Naive B cell (primary cell): ENCODE measurements at regions not wholly inside any gene's neighbourhood (a gene's known extent, or its start where the extent isn't known, plus 50 kb on each side); places are given as distances from the start of the nearest gene placed in this dataset.

ENCODE experiments used
- ATAC-seq, 2 donors: fragments of 150-1000 bp; cut with Tn5 transposase; 2 replicates each; pipeline ENCODE4 v1.10.0; 2021; ENCODE audit warnings: low read depth in 2 of 2, mild to moderate bottlenecking in 2 of 2, moderate library complexity in 2 of 2
- DNase-seq: peaks from one replicate; pipeline ENCODE4 v3.0.0; 2022
- H3K27ac Mint-ChIP-seq, 6 donors: one replicate each; pipeline ENCODE4 v1.8.0; 2020 to 2022; ENCODE audit warnings: mild to moderate bottlenecking in 6 of 6, mixed read lengths in 6 of 6, moderate library complexity in 5 of 6, inconsistent platforms in 2 of 6
- H3K27me3 Mint-ChIP-seq, 3 donors: one replicate each; pipeline ENCODE4 v1.8.0; 2021 to 2022; ENCODE audit warnings: mixed read lengths in 3 of 3, mild to moderate bottlenecking in 1 of 3
- H3K36me3 Mint-ChIP-seq, 2 donors: one replicate each; pipeline ENCODE4 v1.8.0; 2020 to 2022; ENCODE audit warnings: mixed read lengths in 2 of 2, inconsistent platforms in 1 of 2, mild to moderate bottlenecking in 1 of 2
- H3K4me1 Mint-ChIP-seq, 3 donors: one replicate each; pipeline ENCODE4 v1.8.0; 2020 to 2022; ENCODE audit warnings: mixed read lengths in 3 of 3, inconsistent platforms in 1 of 3, mild to moderate bottlenecking in 1 of 3, moderate library complexity in 1 of 3
- H3K4me3 Mint-ChIP-seq, 8 donors: one replicate each; pipeline ENCODE4 v1.8.0; 2020 to 2022; ENCODE audit warnings: mild to moderate bottlenecking in 8 of 8, mixed read lengths in 8 of 8, moderate library complexity in 8 of 8, inconsistent platforms in 2 of 8
- H3K9me3 Mint-ChIP-seq, 7 donors: one replicate each; pipeline ENCODE4 v1.8.0; 2020 to 2022; ENCODE audit warnings: mixed read lengths in 7 of 7, mild to moderate bottlenecking in 5 of 7, inconsistent platforms in 2 of 7, moderate library complexity in 1 of 7

- H3K27ac Mint-ChIP-seq: no peak overlapping the region
- no peak overlapping the region for H3K4me3 Mint-ChIP-seq
- DNase-seq (no peak), ATAC-seq (no peak)
- no peaks in the 10 kb centered on the region for H3K9me3 Mint-ChIP-seq
- no peaks in the 10 kb centered on the region for H3K36me3 Mint-ChIP-seq
- H3K27me3 Mint-ChIP-seq: peaks cover 12 to 27% (median 17%) of the 10 kb centered on the region in 3 donors
- H3K4me1 Mint-ChIP-seq: peaks cover 0 to 3% (median 2%) of the 10 kb centered on the region in 3 donors
Measured at GRCh38 chr5:88393716-88394535, 125.3 kb upstream of the TMEM161B start.

GRCh38 chr5:88393042-88393441 is 124.4 kb upstream of the TMEM161B start:
- H3K4me1 Mint-ChIP-seq: peaks cover 0 to 3% (median 2%) of the 10 kb centered on the region in 3 donors
- ATAC-seq: no peak
- DNase-seq: no peak
- H3K4me3 Mint-ChIP-seq: no peak overlapping the region
- no peak overlapping the region for H3K27ac Mint-ChIP-seq
- no peaks in the 10 kb centered on the region for H3K36me3 Mint-ChIP-seq
- H3K9me3 Mint-ChIP-seq: peaks cover 0 to 3% (median 0%) of the 10 kb centered on the region in 7 donors
- peaks cover 20 to 30% (median 25%) of the 10 kb centered on the region in 3 donors for H3K27me3 Mint-ChIP-seq

DNA sequence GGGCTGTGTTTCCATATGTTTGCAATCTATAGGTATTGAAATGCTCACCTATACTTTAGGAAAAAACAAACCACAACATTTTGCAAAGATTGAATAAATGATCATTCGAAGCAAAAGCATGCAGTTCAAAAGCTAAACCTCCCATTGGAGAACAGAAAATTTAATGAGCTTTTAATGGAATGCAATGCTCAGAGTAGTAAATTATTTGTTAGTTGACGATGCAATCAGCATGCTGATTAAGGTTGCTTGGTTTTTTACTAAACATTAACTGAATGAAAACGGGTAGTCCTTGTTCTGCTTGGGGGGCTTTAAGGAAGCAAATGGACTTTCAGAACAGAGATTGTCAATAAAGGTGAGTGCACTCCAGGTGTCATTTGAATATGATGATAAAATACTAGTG is 123.3 kb upstream of the TMEM161B start:
- no peak overlapping the region for H3K4me3 Mint-ChIP-seq
- H3K27ac Mint-ChIP-seq: no peak overlapping the region
- DNase-seq (no peak), ATAC-seq (no peak)
- no peaks in the 10 kb centered on the region for H3K4me1 Mint-ChIP-seq
- peaks cover 0 to 3% (median 0%) of the 10 kb centered on the region in 7 donors for H3K9me3 Mint-ChIP-seq
- peaks cover 0 to 4% of the 10 kb centered on the region in 2 donors for H3K36me3 Mint-ChIP-seq
- peaks cover 22 to 30% (median 24%) of the 10 kb centered on the region in 3 donors for H3K27me3 Mint-ChIP-seq

DNA sequence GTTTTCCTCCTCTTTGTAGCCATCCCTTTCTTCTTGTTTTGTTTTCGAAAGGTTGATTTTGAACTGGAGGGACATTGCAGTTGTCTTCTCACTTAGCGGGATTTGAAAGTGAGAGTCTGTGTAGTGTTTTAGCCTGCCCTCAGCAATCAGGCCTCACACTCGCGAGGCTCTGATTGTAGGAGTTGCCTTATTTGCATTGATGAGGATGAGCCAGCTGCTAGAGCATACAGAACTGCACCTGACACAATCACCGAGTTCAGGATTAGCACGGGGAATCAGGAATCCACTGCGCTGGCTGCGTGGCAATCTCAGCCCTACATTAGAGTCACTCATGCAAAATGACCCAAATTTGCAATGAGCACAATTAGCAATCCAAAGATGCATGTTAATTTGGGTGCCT is 122.5 kb upstream of the TMEM161B start:
- H3K9me3 Mint-ChIP-seq: peaks cover 0 to 3% (median 0%) of the 10 kb centered on the region in 7 donors
- H3K4me1 Mint-ChIP-seq: no peaks in the 10 kb centered on the region
- DNase-seq: no peak
- peaks cover 17 to 24% (median 17%) of the 10 kb centered on the region in 3 donors for H3K27me3 Mint-ChIP-seq
- H3K36me3 Mint-ChIP-seq: peaks cover 0 to 4% of the 10 kb centered on the region in 2 donors
- no peak overlapping the region for H3K27ac Mint-ChIP-seq
- no peak for ATAC-seq
- no peak overlapping the region for H3K4me3 Mint-ChIP-seq

DNA sequence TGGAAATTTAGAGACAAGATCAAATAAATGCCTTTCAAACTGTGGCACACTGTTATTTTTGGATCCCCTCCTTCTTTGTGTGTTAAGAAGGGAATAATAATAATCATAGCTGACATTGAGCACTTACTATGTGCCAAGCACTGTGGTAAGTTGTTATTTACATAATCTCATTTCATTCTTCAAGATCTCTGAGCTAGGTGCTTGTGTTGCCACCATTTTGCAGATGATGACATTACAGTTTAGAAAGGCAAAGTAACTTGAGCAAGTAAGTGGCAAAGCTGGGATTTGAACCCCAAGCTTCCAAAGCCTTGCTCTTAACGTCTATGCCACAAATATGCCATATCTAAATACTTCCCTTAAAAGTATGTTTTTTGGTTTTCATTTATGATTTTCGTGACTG is 121.8 kb upstream of the TMEM161B start:
- H3K27ac Mint-ChIP-seq: no peak overlapping the region
- H3K27me3 Mint-ChIP-seq: peaks cover 15 to 22% (median 16%) of the 10 kb centered on the region in 3 donors
- DNase-seq: no peak
- peaks cover 0 to 3% (median 0%) of the 10 kb centered on the region in 7 donors for H3K9me3 Mint-ChIP-seq
- no peak for ATAC-seq
- peaks cover 0 to 4% of the 10 kb centered on the region in 2 donors for H3K36me3 Mint-ChIP-seq
- H3K4me3 Mint-ChIP-seq: no peak overlapping the region
- H3K4me1 Mint-ChIP-seq: no peaks in the 10 kb centered on the region

DNA sequence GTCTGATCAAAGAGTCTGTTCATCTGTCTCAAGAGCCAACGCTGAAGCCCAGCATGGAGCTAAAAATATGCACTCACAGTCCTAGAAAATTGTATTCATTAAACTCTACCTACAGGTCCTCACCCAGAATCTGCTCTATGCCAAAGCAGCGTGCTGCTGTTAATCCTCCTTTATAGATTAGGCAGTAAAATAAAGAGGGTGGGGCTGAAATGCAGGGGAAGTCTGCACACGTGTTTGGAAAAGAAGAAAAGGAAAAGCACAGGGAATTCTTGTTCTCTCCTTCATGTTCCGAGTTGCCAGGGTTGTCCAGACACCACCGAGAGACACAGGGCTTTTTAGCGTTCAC is 121.4 kb upstream of the TMEM161B start:
- peaks cover 0 to 3% (median 0%) of the 10 kb centered on the region in 7 donors for H3K9me3 Mint-ChIP-seq
- peaks cover 0 to 4% of the 10 kb centered on the region in 2 donors for H3K36me3 Mint-ChIP-seq
- H3K27me3 Mint-ChIP-seq: peaks cover 15 to 22% (median 16%) of the 10 kb centered on the region in 3 donors
- H3K4me3 Mint-ChIP-seq: no peak overlapping the region
- no peak for ATAC-seq
- no peaks in the 10 kb centered on the region for H3K4me1 Mint-ChIP-seq
- DNase-seq: no peak
- no peak overlapping the region for H3K27ac Mint-ChIP-seq

DNA sequence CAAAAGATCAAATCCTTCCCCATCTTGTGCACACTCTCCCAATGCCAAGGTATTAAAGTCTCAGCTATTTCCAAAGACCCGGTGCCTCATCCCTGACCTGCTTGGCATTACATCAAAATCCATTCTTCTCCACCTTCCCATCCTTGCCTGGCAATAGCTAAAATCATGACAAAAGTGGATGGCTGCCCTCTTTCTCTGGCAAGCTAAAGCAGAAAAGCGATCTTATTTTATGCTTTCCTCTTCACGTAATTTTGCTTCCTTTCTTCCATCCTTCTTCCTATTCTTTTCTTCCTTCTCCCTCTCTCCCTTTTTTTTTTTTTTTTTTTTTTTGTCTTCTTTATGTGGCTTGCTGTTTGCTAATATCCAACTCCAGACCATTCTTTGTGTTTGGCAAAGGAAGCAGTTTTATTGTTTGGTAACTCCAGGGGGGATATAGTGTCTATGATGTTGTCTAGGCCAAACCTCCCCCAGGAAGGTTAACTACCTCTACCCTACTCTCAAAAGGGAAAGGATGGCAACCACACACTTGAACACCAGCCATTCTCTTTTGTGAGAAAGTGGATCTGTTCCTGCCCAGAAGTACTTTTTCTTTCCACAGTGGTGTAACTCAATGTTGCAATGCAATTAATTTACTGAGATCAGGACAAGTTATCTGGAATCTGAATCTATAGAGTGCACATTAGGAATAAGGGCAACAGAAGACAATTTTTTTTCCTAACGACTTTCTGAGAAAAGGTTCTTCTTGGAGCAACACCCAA is 120.9 kb upstream of the TMEM161B start:
- Mint-ChIP-seq H3K27ac (no peak overlapping the region), H3K27me3 (peaks cover 15 to 22% (median 16%) of the 10 kb centered on the region in 3 donors), H3K4me3 (no peak overlapping the region), H3K36me3 (peaks cover 0 to 4% of the 10 kb centered on the region in 2 donors), H3K4me1 (no peaks in the 10 kb centered on the region), H3K9me3 (peaks cover 0 to 3% (median 0%) of the 10 kb centered on the region in 7 donors)
- no peak for ATAC-seq
- DNase-seq: no peak

DNA sequence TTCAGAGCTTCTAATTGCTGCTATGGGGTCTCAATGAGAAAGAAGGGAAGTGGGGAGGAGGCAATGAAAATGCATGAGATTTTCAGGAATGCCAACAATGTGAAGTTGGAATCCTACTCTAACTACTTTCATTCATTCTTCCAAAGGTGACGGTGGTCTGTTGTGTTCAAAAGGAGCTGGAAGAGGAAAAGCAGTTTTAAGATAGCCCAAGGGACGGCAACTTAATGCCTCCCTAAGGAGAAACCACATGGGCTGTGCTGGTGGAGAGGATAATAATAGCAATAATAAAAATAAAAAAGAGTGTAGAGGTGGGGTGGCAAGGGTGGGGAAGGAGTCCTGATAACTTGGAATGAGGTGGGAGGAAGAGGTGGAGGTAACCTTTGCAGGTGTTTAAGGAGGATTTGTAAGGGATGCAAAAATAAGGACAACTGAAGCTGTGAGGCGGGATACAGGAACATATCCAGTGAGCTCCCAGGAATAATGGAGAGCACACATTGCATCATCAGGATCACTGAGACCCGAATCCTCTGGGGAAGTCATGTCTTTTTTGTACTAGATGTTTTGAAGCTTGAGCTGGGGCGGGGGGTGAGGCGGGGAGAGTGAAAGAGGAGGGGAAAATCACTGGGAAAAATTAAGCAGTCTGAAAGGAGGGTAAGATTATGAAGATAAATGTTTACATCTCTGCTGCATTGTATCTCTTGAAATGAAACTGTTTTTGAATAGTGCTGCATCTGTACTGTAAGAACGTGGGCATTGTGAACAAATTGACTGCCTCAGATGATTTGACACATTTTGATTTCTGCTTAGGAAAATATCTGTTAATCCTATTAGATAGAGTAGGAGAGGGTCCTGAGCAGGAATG is 120.1 kb upstream of the TMEM161B start:
- ATAC-seq (no peak), DNase-seq (no peak)
- H3K9me3 Mint-ChIP-seq: peaks cover 0 to 3% (median 0%) of the 10 kb centered on the region in 7 donors
- no peak overlapping the region for H3K27ac Mint-ChIP-seq
- H3K4me3 Mint-ChIP-seq: no peak overlapping the region
- peaks cover 0 to 4% of the 10 kb centered on the region in 2 donors for H3K36me3 Mint-ChIP-seq
- no peaks in the 10 kb centered on the region for H3K4me1 Mint-ChIP-seq
- H3K27me3 Mint-ChIP-seq: peaks cover 15 to 22% (median 16%) of the 10 kb centered on the region in 3 donors

DNA sequence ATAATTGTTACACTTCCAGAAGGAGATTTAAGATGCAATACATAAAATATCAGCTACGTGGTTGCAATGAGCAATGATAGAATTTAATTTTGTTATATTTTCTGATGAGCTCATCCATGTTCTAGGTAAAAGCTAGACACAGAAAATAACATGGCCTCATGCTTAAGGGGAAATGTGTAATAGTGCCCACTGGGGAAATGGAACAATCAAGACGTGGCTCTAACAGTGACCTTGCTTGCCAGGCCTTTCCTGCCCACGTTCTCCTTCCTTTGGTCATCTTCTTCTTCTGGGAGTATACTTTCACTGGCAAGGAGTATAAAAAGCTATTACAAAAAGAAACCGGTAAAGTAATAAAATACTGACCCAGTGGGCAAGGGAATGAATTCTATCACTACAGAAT is 116.2 kb upstream of the TMEM161B start:
- H3K4me3 Mint-ChIP-seq: no peak overlapping the region
- H3K9me3 Mint-ChIP-seq: peaks cover 0 to 4% (median 0%) of the 10 kb centered on the region in 7 donors
- H3K36me3 Mint-ChIP-seq: peaks cover 0 to 4% of the 10 kb centered on the region in 2 donors
- ATAC-seq (no peak), DNase-seq (no peak)
- H3K4me1 Mint-ChIP-seq: no peaks in the 10 kb centered on the region
- H3K27ac Mint-ChIP-seq: no peak overlapping the region
- H3K27me3 Mint-ChIP-seq: peaks cover 19 to 27% (median 23%) of the 10 kb centered on the region in 3 donors

- Mint-ChIP-seq H3K27ac (no peak overlapping the region), H3K4me3 (no peak overlapping the region), H3K9me3 (peaks cover 0 to 4% (median 0%) of the 10 kb centered on the region in 7 donors), H3K4me1 (no peaks in the 10 kb centered on the region), H3K36me3 (no peaks in the 10 kb centered on the region), H3K27me3 (peaks cover 5 to 9% (median 8%) of the 10 kb centered on the region in 3 donors)
- ATAC-seq (no peak), DNase-seq (no peak)
Measured at GRCh38 chr5:88380332-88380731, 111.7 kb upstream of the TMEM161B start.

DNA sequence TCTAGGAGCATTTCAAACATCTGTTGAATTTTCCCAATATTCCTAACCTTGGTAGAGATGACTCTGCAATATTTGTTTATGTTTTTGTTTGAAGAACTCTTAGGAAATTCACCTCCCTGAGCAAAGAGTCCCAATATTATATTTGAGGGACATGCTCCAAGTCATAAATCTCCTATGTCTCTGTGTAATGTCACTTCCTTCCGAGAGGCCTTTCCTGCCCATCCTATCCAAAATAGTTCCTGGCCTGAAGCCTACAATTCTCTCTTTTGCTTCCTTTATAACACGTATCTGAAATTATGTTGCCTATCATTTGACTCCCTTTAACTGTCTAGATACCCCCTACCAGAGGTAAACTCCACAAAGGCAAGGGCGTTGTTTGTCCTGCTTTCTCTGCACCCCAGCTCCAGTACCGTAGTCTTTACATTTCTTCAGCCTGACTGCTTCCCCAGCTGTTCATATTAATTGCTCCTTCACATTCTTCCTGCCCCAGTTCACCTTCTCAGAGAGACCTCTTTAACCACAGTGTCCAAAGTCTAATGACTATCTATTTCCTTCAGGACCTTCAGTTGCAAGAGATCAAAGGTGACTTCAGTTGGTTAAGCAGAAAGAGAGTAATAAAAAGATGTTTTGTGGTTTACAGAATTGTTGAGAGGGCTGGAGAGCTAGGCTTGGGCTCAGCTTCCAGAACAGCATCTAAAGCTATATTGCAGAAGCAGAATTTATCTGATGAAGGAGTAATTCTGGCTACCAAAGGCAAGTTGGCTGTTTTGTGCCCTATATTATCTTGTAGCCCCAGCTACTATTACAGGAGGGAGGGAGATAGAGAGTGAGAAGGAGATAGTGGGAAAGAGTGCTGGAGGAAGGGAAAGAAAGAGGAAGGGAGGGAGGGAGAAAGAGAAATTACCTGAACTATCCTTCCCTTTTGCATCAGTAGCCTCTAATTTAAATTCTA is 109.3 kb upstream of the TMEM161B start:
- Mint-ChIP-seq H3K27me3 (peaks cover 5 to 9% (median 8%) of the 10 kb centered on the region in 3 donors), H3K27ac (no peak overlapping the region)

DNA sequence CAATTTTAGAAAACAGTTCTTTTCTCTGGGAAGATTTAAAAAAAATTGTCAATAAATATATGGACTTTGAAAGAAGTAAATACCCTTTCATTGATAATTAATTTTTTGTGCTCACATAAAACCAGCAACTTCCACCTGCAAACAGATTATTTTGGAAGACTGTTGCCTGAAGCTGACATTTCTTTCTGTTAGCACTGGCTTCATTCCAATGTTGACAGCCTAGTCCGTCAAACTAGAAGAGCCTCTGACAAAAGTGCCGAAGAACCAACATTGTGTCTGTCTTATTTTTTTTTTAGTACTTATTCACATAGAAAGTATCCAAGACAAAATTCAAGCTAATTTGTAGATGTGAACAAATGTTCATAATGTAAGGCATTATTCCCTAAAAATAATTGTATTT is 108.6 kb upstream of the TMEM161B start:
- no peaks in the 10 kb centered on the region for H3K36me3 Mint-ChIP-seq
- H3K4me3 Mint-ChIP-seq: no peak overlapping the region
- H3K4me1 Mint-ChIP-seq: no peaks in the 10 kb centered on the region
- H3K27me3 Mint-ChIP-seq: peaks cover 5 to 9% (median 8%) of the 10 kb centered on the region in 3 donors
- peaks cover 0 to 4% (median 0%) of the 10 kb centered on the region in 7 donors for H3K9me3 Mint-ChIP-seq
- DNase-seq (no peak), ATAC-seq (no peak)
- no peak overlapping the region for H3K27ac Mint-ChIP-seq

More for the DNA sequence above, 109.3 kb upstream of the TMEM161B start:
- DNase-seq (no peak), ATAC-seq (no peak)
- H3K4me1 Mint-ChIP-seq: no peaks in the 10 kb centered on the region
- H3K36me3 Mint-ChIP-seq: no peaks in the 10 kb centered on the region
- H3K9me3 Mint-ChIP-seq: peaks cover 0 to 4% (median 0%) of the 10 kb centered on the region in 7 donors
- no peak overlapping the region for H3K4me3 Mint-ChIP-seq
